Stimulated activated CD8-positive, alpha-beta memory T cell treated with anti-CD3 and anti-CD28 coated beads, Interleukin-4, amount 100 ng/mL, for 24 hours (primary cell): ENCODE measurements at regions not wholly inside any gene's neighbourhood (a gene's known extent, or its start where the extent isn't known, plus 50 kb on each side); places are given as distances from the start of the nearest gene placed in this dataset.

Source experiments
- DNase-seq: peaks from one replicate; pipeline ENCODE4 v3.0.0-alpha.2; 2020; ENCODE audit warnings: low read depth

GRCh38 chr5:110077147-110077546, 387.4 kb downstream of the MAN2A1 start:
- DNase-seq = no peak

- DNase-seq = no peak
Measured at GRCh38 chr5:110082194-110082593, 392.5 kb downstream of the MAN2A1 start.

GRCh38 chr5:110082863-110083262, 393.1 kb downstream of the MAN2A1 start:
- no peak for DNase-seq

- no peak for DNase-seq
Measured at GRCh38 chr5:110085826-110086225, 396.1 kb downstream of the MAN2A1 start.

GRCh38 chr5:110086658-110087388, 397.1 kb downstream of the MAN2A1 start:
- DNase-seq = peak; percentile 22

- DNase-seq = no peak
Measured at GRCh38 chr5:110087829-110088228, 398.1 kb downstream of the MAN2A1 start.

- DNase-seq = no peak
Measured at GRCh38 chr5:110088676-110089436, 399.1 kb downstream of the MAN2A1 start.

GRCh38 chr5:110092955-110093785, 403.4 kb downstream of the MAN2A1 start:
- no peak for DNase-seq

- DNase-seq = no peak
Measured at GRCh38 chr5:110094109-110094508, 404.4 kb downstream of the MAN2A1 start.

GRCh38 chr5:110094548-110094947, 404.8 kb downstream of the MAN2A1 start:
- DNase-seq = no peak

GRCh38 chr5:110096419-110096818, 406.7 kb downstream of the MAN2A1 start:
- DNase-seq = no peak

GRCh38 chr5:110099572-110099971, 409.8 kb downstream of the MAN2A1 start:
- DNase-seq = no peak

GRCh38 chr5:110103081-110103480, 413.4 kb downstream of the MAN2A1 start:
- DNase-seq = no peak

- no peak for DNase-seq
Measured at GRCh38 chr5:110104060-110104725, 414.5 kb downstream of the MAN2A1 start.

GRCh38 chr5:110104726-110105669, 415.3 kb downstream of the MAN2A1 start:
- no peak for DNase-seq

GRCh38 chr5:110105692-110106091, 416.0 kb downstream of the MAN2A1 start:
- no peak for DNase-seq

GRCh38 chr5:110106750-110107149, 417.0 kb downstream of the MAN2A1 start:
- DNase-seq = no peak

- no peak for DNase-seq
Measured at GRCh38 chr5:110108520-110108919, 418.8 kb downstream of the MAN2A1 start.

GRCh38 chr5:110109667-110110066, 419.9 kb downstream of the MAN2A1 start:
- no peak for DNase-seq

GRCh38 chr5:110112348-110112747, 422.6 kb downstream of the MAN2A1 start:
- DNase-seq = no peak

GRCh38 chr5:110115503-110115902, 425.8 kb downstream of the MAN2A1 start:
- no peak for DNase-seq
